HEK293 (cell line): ENCODE measurements at regions not wholly inside any gene's neighbourhood (a gene's known extent, or its start where the extent isn't known, plus 50 kb on each side); places are given as distances from the start of the nearest gene placed in this dataset.

Source experiments
- CTCF ChIA-PET: fragments of 350-600 bp; formaldehyde crosslinking; extraction: SDS; loops from one replicate; lab custom pipeline; 2021; ENCODE audit warnings: antibody characterized with exemption; lab: Yijun Ruan, JAX
- POLR2A ChIA-PET: fragments of 300-600 bp; formaldehyde crosslinking; extraction: SDS; loops from one replicate; lab custom pipeline; 2020; ENCODE audit warnings: antibody characterized with exemption, inconsistent platforms; lab: Yijun Ruan, JAX
- H3K27ac ChIP-seq: fragments of 200-500 bp; sonication (Bioruptor generic); 2 replicates; pipeline ENCODE4 v1.5.1; 2014; ENCODE audit warnings: low read depth, low read length, control low read depth, inconsistent platforms; ENCODE audit errors: extremely low read depth
- H3K36me3 ChIP-seq, 2 experiments: fragments of 200-500 bp in 1 of 2; sonication (Bioruptor generic) in 1 of 2; 1 replicate in 1 of 2; 2 replicates in 1 of 2; pipeline ENCODE4 v1.5.1; 2014 to 2017; ENCODE audit warnings: inconsistent platforms in 2 of 2, low read length in 2 of 2; ENCODE audit not compliant: control insufficient read depth in 2 of 2, insufficient read depth in 1 of 2
- H3K4me1 ChIP-seq: fragments of 200-500 bp; sonication (Bioruptor generic); 2 replicates; pipeline ENCODE4 v1.5.1; 2014; ENCODE audit warnings: mild to moderate bottlenecking, low read length, inconsistent platforms; ENCODE audit not compliant: control insufficient read depth, insufficient read depth
- H3K4me3 ChIP-seq: 2 replicates; pipeline ENCODE4 v1.5.1; 2011; ENCODE audit warnings: low read depth, mild to moderate bottlenecking, control low read depth, low read length, moderate library complexity
- H3K9me3 ChIP-seq: fragments of 200-500 bp; sonication (Bioruptor generic); 2 replicates; pipeline ENCODE4 v1.5.1; 2014; ENCODE audit warnings: low read depth, low read length, inconsistent platforms; ENCODE audit not compliant: control insufficient read depth, insufficient read depth
- AEBP2 ChIP-seq: fragments of 450-650 bp; formaldehyde crosslinking; IDR thresholded peaks from 2 replicates; pipeline ENCODE4 v1.5.1; 2016; ENCODE audit warnings: missing biosample characterization, missing genetic modification characterization, borderline replicate concordance
- CTCF ChIP-seq: fragments of 450-650 bp; formaldehyde crosslinking; IDR thresholded peaks from 2 replicates; pipeline ENCODE4 v1.5.1; 2016; ENCODE audit warnings: missing biosample characterization, missing genetic modification characterization
- HIC1 ChIP-seq: fragments of 450-650 bp; formaldehyde crosslinking; IDR thresholded peaks from 2 replicates; pipeline ENCODE4 v1.5.1; 2016; ENCODE audit warnings: missing biosample characterization, missing genetic modification characterization
- MZF1 ChIP-seq: fragments of 450-650 bp; formaldehyde crosslinking; IDR thresholded peaks from 2 replicates; pipeline ENCODE4 v1.5.1; 2017; ENCODE audit warnings: missing biosample characterization, missing genetic modification characterization, borderline replicate concordance
- PATZ1 ChIP-seq: fragments of 450-650 bp; formaldehyde crosslinking; IDR thresholded peaks from 2 replicates; pipeline ENCODE4 v1.5.1; 2016; ENCODE audit warnings: missing biosample characterization, missing genetic modification characterization
- SCRT1 ChIP-seq: fragments of 450-650 bp; formaldehyde crosslinking; IDR thresholded peaks from 2 replicates; pipeline ENCODE4 v1.5.1; 2016; ENCODE audit warnings: missing biosample characterization, missing genetic modification characterization, borderline replicate concordance
- YY1 ChIP-seq: fragments of 450-650 bp; formaldehyde crosslinking; IDR thresholded peaks from 2 replicates; pipeline ENCODE4 v1.5.1; 2018; ENCODE audit warnings: missing biosample characterization, missing genetic modification characterization
- ZNF10 ChIP-seq: fragments of 450-650 bp; formaldehyde crosslinking; IDR thresholded peaks from 2 replicates; pipeline ENCODE4 v1.5.1; 2017; ENCODE audit warnings: missing biosample characterization, missing genetic modification characterization
- ZNF140 ChIP-seq: fragments of 450-650 bp; formaldehyde crosslinking; IDR thresholded peaks from 2 replicates; pipeline ENCODE4 v1.5.1; 2016; ENCODE audit warnings: missing biosample characterization, missing genetic modification characterization
- ZNF211 ChIP-seq: fragments of 450-650 bp; formaldehyde crosslinking; IDR thresholded peaks from 2 replicates; pipeline ENCODE4 v1.5.1; 2016; ENCODE audit warnings: low read depth, missing biosample characterization, missing genetic modification characterization
- ZNF324 ChIP-seq: fragments of 450-650 bp; formaldehyde crosslinking; IDR thresholded peaks from 2 replicates; pipeline ENCODE4 v1.5.1; 2016; ENCODE audit warnings: missing biosample characterization, missing genetic modification characterization
- ZNF404 ChIP-seq: fragments of 450-650 bp; formaldehyde crosslinking; IDR thresholded peaks from 2 replicates; pipeline ENCODE4 v1.5.1; 2017; ENCODE audit warnings: missing biosample characterization, missing genetic modification characterization
- ZNF544 ChIP-seq: fragments of 450-650 bp; formaldehyde crosslinking; IDR thresholded peaks from 2 replicates; pipeline ENCODE4 v1.5.0; 2017; ENCODE audit warnings: missing biosample characterization, missing genetic modification characterization
- ZNF560 ChIP-seq: fragments of 450-650 bp; formaldehyde crosslinking; IDR thresholded peaks from 2 replicates; pipeline ENCODE4 v1.5.1; 2017; ENCODE audit warnings: missing biosample characterization, missing genetic modification characterization, borderline replicate concordance
- ZNF623 ChIP-seq: fragments of 450-650 bp; formaldehyde crosslinking; IDR thresholded peaks from 2 replicates; pipeline ENCODE4 v1.5.1; 2016; ENCODE audit warnings: missing biosample characterization, missing genetic modification characterization
- ZNF629 ChIP-seq: fragments of 450-650 bp; formaldehyde crosslinking; IDR thresholded peaks from 2 replicates; pipeline ENCODE4 v1.5.1; 2017; ENCODE audit warnings: missing biosample characterization, missing genetic modification characterization
- ZNF792 ChIP-seq: fragments of 450-650 bp; formaldehyde crosslinking; IDR thresholded peaks from 2 replicates; pipeline ENCODE4 v1.5.1; 2016; ENCODE audit warnings: missing biosample characterization, missing genetic modification characterization
- ZSCAN4 ChIP-seq: fragments of 450-650 bp; formaldehyde crosslinking; IDR thresholded peaks from 2 replicates; pipeline ENCODE4 v1.5.1; 2017; ENCODE audit warnings: missing biosample characterization, missing genetic modification characterization

GRCh38 chr11:109317726-109318125 lies 104.3 kb upstream of the C11orf87 start:
- no peak for TF ChIP-seq ZNF792 (tag by site-specific recombination)
- TF ChIP-seq ZNF560 (tag by site-specific recombination), result no peak
- no peak for TF ChIP-seq ZNF140 (tag by site-specific recombination)
- no peak for TF ChIP-seq ZNF10 (tag by site-specific recombination)
- TF ChIP-seq ZNF629 (tag by site-specific recombination), result no peak
- no peak for TF ChIP-seq AEBP2 (tag by site-specific recombination)
- TF ChIP-seq YY1 (tag by site-specific recombination), result no peak
- TF ChIP-seq ZNF404 (tag by site-specific recombination), result no peak
- TF ChIP-seq ZNF623 (tag by site-specific recombination), result no peak
- no peak for TF ChIP-seq ZNF211 (tag by site-specific recombination)
- no peak for TF ChIP-seq MZF1
- no peak for TF ChIP-seq ZNF324 (tag by site-specific recombination)
- TF ChIP-seq CTCF (tag by site-specific recombination), result no peak
- no peak for TF ChIP-seq PATZ1 (tag by site-specific recombination)
- TF ChIP-seq SCRT1 (tag by site-specific recombination), result no peak
- TF ChIP-seq ZNF544, result no peak
- no peak for TF ChIP-seq ZSCAN4 (tag by site-specific recombination)
- TF ChIP-seq, all 188 proteins: peak for 0
- CTCF ChIA-PET, result no interaction called here
- Histone ChIP-seq H3K4me1 (no peaks in the 10 kb centered on the region), H3K9me3 (no peaks in the 10 kb centered on the region), H3K36me3 (no peaks in the 10 kb centered on the region), H3K4me3 (no peak overlapping the region), H3K27ac (no peak overlapping the region)
- POLR2A ChIA-PET, result no interaction called here

GRCh38 chr11:109320595-109320994 lies 101.4 kb upstream of the C11orf87 start:
- Histone ChIP-seq H3K36me3 (no peaks in the 10 kb centered on the region), H3K4me3 (no peak overlapping the region), H3K9me3 (no peaks in the 10 kb centered on the region), H3K4me1 (no peaks in the 10 kb centered on the region), H3K27ac (no peak overlapping the region)
- TF ChIP-seq HIC1 (tag by site-specific recombination), result no peak
- CTCF ChIA-PET, result interaction anchor here (0.6 kb wide), 1 partner anchor 20 kb away, joined by 3 read pairs; no protein-coding TSS in a partner anchor
- POLR2A ChIA-PET, result no interaction called here
